Lower leg skin (tissue), 3 donors: ENCODE measurements at regions not wholly inside any gene's neighbourhood (a gene's known extent, or its start where the extent isn't known, plus 50 kb on each side); places are given as distances from the start of the nearest gene placed in this dataset.

Experiments used
- CTCF ChIP-seq, 3 donors: fragments of 450-650 bp; IDR thresholded peaks; one replicate each; pipeline ENCODE4 v1.5.1; 2016; ENCODE audit warnings: antibody characterized with exemption in 3 of 3, mild to moderate bottlenecking in 3 of 3, moderate library complexity in 2 of 3
- POLR2A ChIP-seq, 2 donors: fragments of 450-650 bp; IDR thresholded peaks; one replicate each; pipeline ENCODE4 v1.6.1; 2016 to 2017; ENCODE audit warnings: antibody characterized with exemption in 2 of 2, mild to moderate bottlenecking in 1 of 2, moderate library complexity in 1 of 2

- no peak for TF ChIP-seq CTCF (IDR thresholded peaks at IDR 0.05)
- TF ChIP-seq POLR2A (IDR thresholded peaks at IDR 0.05), result no peak
Measured at GRCh38 chr13:40254394-40254793, 412.0 kb downstream of the FOXO1 start.
